SK-N-MC (cell line): ENCODE measurements at regions not wholly inside any gene's neighbourhood (a gene's known extent, or its start where the extent isn't known, plus 50 kb on each side); places are given as distances from the start of the nearest gene placed in this dataset.
"Not testable (repeated sequence)": the region's sequence is repeated elsewhere in the genome, so short reads cannot be mapped to it uniquely, and the experiment has no call there.

Experiments used
- DNase-seq: peaks from one replicate; pipeline ENCODE4 v3.0.0-alpha.2; 2011; ENCODE audit warnings: low read depth, low spot score
- H3K27ac ChIP-seq: fragments of 200-600 bp; sonication (generic); 2 replicates; pipeline ENCODE4 v1.5.1; 2016; ENCODE audit warnings: mixed run types
- H3K36me3 ChIP-seq: fragments of 200-600 bp; sonication (generic); 2 replicates; pipeline ENCODE4 v1.6.1; 2017; ENCODE audit warnings: antibody characterized with exemption, low read length, mixed read lengths; ENCODE audit not compliant: insufficient read depth
- H3K4me3 ChIP-seq: fragments of 200-600 bp; sonication (generic); 2 replicates; pipeline ENCODE4 v1.5.1; 2016
- H3K9ac ChIP-seq: fragments of 200-600 bp; sonication (generic); 2 replicates; pipeline ENCODE4 v1.8.0; 2017; ENCODE audit warnings: mixed run types, mixed read lengths; ENCODE audit not compliant: insufficient read length
- H3K9me3 ChIP-seq: fragments of 200-600 bp; sonication (generic); 2 replicates; pipeline ENCODE4 v1.6.1; 2017; ENCODE audit warnings: low read depth, mild to moderate bottlenecking, antibody characterized with exemption, low read length, moderate library complexity, mixed read lengths
- EZH2 ChIP-seq: fragments of 200-600 bp; sonication (generic); IDR thresholded peaks from one replicate; pipeline ENCODE4 v1.6.1; 2017; ENCODE audit warnings: antibody characterized with exemption
- FOXP2 ChIP-seq: optimal IDR thresholded peaks from 2 replicates; pipeline ENCODE3; 2011; ENCODE audit warnings: mild to moderate bottlenecking, moderate library complexity; ENCODE audit not compliant: insufficient read depth; ENCODE audit errors: extremely low read length, control extremely low read depth
- POLR2AphosphoS5 ChIP-seq: IDR thresholded peaks from 2 replicates; pipeline ENCODE4 v1.6.1; 2012; ENCODE audit warnings: mild to moderate bottlenecking, low read depth, low read length, borderline replicate concordance

DNA sequence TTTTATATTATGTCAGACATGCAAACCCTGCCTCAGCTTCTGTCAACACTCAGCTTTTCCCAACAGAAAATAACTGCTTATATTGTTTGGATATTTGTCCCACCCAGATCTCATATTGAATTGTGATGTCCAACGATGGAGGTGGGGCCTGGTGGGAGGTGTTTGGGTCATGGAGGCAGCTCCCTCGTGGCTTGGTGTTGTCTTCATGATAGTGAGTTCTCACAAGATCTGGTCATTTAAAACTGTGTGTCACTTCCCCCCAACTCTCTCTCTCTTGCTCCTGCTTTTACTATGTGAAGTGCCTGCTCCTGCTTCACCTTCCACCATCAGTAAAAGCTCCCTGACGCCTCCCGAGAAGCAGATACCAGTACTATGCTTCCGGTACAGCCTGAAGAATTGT, 85.8 kb upstream of the KCNMA1 start:
- Histone ChIP-seq H3K9me3 (no peaks in the 10 kb centered on the region), H3K36me3 (no peaks in the 10 kb centered on the region), H3K27ac (no peak overlapping the region), H3K9ac (no peak overlapping the region), H3K4me3 (no peak overlapping the region)
- DNase-seq, result no peak
- TF ChIP-seq POLR2AphosphoS5, result no peak
- TF ChIP-seq EZH2, result no peak
- TF ChIP-seq FOXP2, result no peak

DNA sequence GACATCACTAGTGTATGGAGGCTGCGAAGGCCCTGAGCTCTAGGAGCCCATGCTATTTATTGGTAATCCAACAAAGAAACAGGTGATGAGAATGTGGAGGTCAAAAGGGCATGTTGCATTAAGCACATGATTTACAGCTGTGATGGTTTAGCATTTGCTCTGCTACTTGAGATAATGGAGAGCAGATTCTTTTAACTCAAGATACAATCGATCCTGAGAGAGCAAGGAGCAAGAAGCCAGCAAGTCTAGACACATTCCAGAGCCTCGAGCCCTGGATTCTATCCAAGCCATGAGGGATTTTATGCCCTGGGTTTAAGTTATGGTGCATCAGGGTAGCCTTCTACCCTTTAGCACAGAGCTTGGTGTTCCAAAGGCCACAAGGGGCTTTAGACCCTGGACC, 85.3 kb upstream of the KCNMA1 start:
- H3K9me3 ChIP-seq, DNase-seq, H3K9ac ChIP-seq, H3K27ac ChIP-seq, H3K36me3 ChIP-seq, H3K4me3 ChIP-seq: not testable (repeated sequence)

DNA sequence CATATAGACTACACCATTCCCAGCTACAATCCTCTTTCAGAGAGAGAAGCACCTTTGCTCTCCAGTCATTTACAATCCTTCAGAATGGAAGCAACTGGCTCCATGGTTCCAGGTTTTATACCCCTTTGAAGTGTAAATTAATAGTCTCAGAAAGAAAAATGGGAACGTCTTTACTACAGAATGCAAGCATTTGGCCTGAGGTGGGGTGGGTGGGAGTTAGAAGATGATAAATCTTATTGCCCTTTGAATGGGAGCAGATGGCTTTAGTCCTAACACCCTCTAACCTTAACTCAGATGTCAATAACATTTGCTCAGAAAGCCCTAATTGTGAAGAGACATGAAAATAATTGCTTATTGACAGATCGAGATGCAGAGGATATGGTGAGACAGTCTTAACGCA, 84.2 kb upstream of the KCNMA1 start:
- TF ChIP-seq POLR2AphosphoS5 (no peak), FOXP2 (no peak), EZH2 (no peak)
- Histone ChIP-seq H3K27ac (no peak overlapping the region), H3K4me3 (no peak overlapping the region), H3K9me3 (no peaks in the 10 kb centered on the region), H3K36me3 (no peaks in the 10 kb centered on the region), H3K9ac (no peak overlapping the region)
- no peak for DNase-seq

DNA sequence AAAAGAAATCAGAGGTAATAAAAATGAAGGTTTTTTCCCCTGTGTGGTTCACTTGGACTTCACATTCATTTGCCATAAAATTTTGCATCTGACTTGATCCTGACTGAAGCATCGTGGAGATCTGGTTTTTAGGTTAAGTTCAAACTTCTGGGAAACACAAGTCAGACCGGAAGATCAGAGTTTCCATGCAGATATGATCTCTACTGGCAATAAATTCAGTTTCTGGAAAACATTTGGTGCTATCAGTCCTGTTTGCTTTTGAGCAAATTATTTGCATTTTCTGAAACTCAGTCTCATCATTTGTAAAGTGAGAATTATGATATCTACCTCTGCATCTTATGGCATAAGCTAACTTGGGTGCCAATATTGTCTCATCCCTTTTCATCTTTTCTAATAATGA, 81.3 kb upstream of the KCNMA1 start:
- DNase-seq, result no peak
- H3K36me3 ChIP-seq, result no peaks in the 10 kb centered on the region
- H3K27ac ChIP-seq, result no peak overlapping the region

DNA sequence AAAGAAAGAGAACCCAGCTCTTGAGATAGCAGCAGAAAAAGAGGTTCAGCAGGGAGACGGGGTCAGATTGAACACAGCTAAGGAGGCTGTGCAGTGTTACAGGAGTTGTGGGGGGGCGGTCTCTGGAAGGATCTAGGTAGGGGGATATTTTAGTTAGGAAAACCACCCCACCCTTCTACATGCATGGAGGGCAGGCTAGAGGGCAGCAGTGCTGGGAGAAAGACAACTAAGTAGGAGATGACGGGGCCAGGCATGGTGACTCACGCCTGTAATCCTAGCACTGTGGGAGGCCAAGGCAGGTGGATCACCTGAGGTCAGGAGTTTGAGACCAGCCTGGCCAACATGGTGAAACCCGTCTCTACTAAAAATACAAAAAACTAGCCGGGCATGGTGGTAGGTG, 80.7 kb upstream of the KCNMA1 start:
- H3K36me3 ChIP-seq, H3K9me3 ChIP-seq, H3K4me3 ChIP-seq, H3K27ac ChIP-seq, DNase-seq, H3K9ac ChIP-seq: not testable (repeated sequence)

More for the DNA sequence above, 81.3 kb upstream of the KCNMA1 start:
- H3K9ac ChIP-seq, result no peak overlapping the region
- no peaks in the 10 kb centered on the region for H3K9me3 ChIP-seq
- TF ChIP-seq POLR2AphosphoS5 (no peak), EZH2 (no peak), FOXP2 (no peak)
- no peak overlapping the region for H3K4me3 ChIP-seq

DNA sequence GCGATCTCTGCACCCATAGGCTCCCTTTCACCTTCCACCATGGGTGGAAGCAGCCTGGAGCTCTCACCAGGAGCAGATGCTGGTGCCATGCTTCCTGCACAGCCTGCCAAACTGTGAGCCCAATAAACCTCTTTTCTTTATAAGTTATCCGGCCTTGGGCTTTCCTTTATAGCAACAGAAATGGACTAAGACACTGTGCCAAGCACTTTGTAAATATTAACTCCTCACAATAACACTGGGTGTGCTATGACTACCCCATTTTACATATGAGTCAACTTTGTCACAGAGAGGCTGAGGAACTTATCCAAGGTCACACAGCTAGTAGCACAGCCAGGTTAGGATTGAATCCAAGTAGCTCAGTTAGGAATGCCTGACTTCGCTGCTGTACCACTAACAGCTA, 79.7 kb upstream of the KCNMA1 start:
- Histone ChIP-seq H3K36me3 (no peaks in the 10 kb centered on the region), H3K9me3 (no peaks in the 10 kb centered on the region), H3K9ac (no peak overlapping the region), H3K4me3 (no peak overlapping the region), H3K27ac (no peak overlapping the region)
- TF ChIP-seq FOXP2, result no peak
- TF ChIP-seq POLR2AphosphoS5, result no peak
- TF ChIP-seq EZH2, result no peak
- DNase-seq, result no peak

DNA sequence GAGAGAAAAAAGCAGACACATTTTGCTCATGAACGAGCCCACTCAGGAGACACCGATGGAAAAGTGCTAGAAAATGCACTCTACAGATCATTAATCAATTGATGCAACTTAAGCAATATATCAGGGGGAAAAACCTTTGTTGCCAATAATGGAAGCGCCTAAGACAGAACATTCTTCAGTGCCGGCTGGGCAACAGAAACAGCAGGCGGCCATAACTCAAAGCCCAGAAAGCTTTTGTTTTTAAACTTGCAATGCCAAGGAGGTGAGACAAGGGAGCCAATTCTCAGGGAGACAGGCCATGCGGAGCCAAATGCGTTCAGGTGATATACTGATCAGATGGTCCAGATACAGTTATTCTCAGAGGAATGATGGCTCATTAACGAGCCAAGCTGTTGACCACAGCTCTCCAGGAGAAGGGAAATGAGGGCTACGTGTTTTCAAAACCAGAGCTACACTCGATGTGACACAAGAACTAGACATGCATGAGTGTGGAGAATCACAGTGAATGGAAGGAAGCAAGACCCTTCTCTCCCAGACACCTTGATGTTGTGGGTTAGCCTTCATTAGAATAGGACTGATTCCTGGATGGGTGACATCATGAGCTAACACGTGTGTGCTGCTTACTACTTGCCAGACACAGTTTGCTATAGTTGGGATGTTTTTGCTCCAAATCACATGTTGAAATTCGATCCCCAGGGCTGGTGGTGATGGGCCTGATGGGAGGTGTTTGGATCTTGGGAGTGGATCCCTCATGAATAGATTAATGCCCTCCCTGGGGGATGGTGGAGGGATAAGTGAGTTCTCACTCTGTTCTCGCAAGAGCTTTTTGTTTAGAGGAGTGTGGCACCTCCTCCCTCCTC, 79.1 kb upstream of the KCNMA1 start:
- Histone ChIP-seq H3K4me3 (no peak overlapping the region), H3K9me3 (no peaks in the 10 kb centered on the region), H3K27ac (no peak overlapping the region), H3K9ac (no peak overlapping the region), H3K36me3 (no peaks in the 10 kb centered on the region)
- TF ChIP-seq FOXP2, result no peak
- no peak for TF ChIP-seq POLR2AphosphoS5
- no peak for TF ChIP-seq EZH2
- DNase-seq, result no peak

DNA sequence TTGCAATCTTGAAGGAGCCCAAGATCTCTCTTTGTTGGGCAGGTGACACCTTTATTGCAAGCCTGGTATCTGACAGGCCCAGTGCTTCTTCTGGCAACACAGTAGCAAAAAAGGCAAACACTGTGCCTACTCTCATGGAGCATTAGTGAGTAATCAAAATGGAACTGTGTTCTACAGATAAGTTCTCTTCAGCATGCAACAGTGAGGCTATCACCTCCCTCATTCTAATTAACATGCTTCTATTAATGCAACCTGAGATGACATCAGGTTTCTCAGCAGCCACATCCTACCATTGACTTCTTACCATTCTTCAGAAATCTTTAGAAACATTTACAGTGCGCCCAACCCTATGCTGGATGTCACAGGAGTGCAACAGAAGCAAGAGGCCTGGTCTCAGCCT, 77.9 kb upstream of the KCNMA1 start:
- no peak for TF ChIP-seq EZH2
- no peak for DNase-seq
- H3K27ac ChIP-seq, result no peak overlapping the region
- no peaks in the 10 kb centered on the region for H3K36me3 ChIP-seq
- no peak overlapping the region for H3K9ac ChIP-seq
- no peak overlapping the region for H3K4me3 ChIP-seq
- no peaks in the 10 kb centered on the region for H3K9me3 ChIP-seq

DNA sequence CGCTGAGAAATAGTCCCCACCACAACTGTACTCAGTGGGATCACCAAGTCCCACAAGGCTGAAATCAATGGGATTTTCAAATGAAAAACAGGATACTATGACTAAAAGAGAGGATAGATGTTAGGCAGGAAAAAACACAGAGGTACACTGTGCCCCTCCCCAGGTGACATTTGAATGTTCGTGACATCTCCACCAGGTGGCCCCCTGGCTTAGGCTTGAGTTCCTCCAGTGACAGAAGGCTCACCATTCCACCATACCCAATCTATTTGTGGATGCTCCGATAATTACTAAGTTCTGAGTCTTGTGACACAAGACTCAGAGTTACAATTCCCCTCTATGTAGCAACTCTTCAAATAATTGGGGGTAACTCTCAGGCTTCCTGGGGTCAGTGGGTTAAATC, 77.5 kb upstream of the KCNMA1 start:
- H3K27ac ChIP-seq, result no peak overlapping the region
- H3K9me3 ChIP-seq, result no peaks in the 10 kb centered on the region
- H3K9ac ChIP-seq, result no peak overlapping the region
- no peak overlapping the region for H3K4me3 ChIP-seq
- DNase-seq, result no peak
- H3K36me3 ChIP-seq, result no peaks in the 10 kb centered on the region
- TF ChIP-seq POLR2AphosphoS5 (no peak), FOXP2 (no peak), EZH2 (no peak)
